Mammary epithelial cell (primary cell): ENCODE measurements at regions not wholly inside any gene's neighbourhood (a gene's known extent, or its start where the extent isn't known, plus 50 kb on each side); places are given as distances from the start of the nearest gene placed in this dataset.
"Not testable (repeated sequence)": the region's sequence is repeated elsewhere in the genome, so short reads cannot be mapped to it uniquely, and the experiment has no call there.

Experiments
- CTCF ChIP-seq, 2 donors: IDR thresholded peaks in 1 of 2; conservative IDR thresholded peaks in 1 of 2; 2 replicates each; pipeline ENCODE4 v1.5.1; 2011 to 2012; ENCODE audit warnings: inconsistent platforms in 2 of 2, low read length in 2 of 2, mild to moderate bottlenecking in 2 of 2, control low read depth in 1 of 2, low read depth in 1 of 2; ENCODE audit not compliant: insufficient read depth in 1 of 2; ENCODE audit errors: extremely low read depth in 1 of 2
- EZH2 ChIP-seq: IDR thresholded peaks from 2 replicates; pipeline ENCODE4 v1.6.1; 2012; ENCODE audit warnings: low read length, inconsistent platforms, borderline replicate concordance

- not testable (repeated sequence) for TF ChIP-seq CTCF (conservative IDR thresholded peaks at IDR 0.05 in 1 of 2, IDR thresholded peaks at IDR 0.05 in 1 of 2; ENCODE audit: extremely low read depth in 1 of 2, insufficient read depth in 1 of 2, low read depth in 1 of 2, low read length in 2 of 2); EZH2
Observed at GRCh38 chr11:71780116-71780515, 52.9 kb upstream of the DEFB108B start.
